Panc1 (cell line): ENCODE measurements at regions not wholly inside any gene's neighbourhood (a gene's known extent, or its start where the extent isn't known, plus 50 kb on each side); places are given as distances from the start of the nearest gene placed in this dataset.

ENCODE experiments used
- ATAC-seq: fragments of 200-7000 bp; cut with Tn5 transposase; 2 replicates; pipeline ENCODE4 v1.9.1; 2020; ENCODE audit warnings: mild to moderate bottlenecking, moderate library complexity
- BruUV-seq: library from RNA; stranded (reverse); fragments of 400-500 nt; replicated peaks from 2 replicates; lab custom pipeline; 2021; lab: Mats Ljungman, UMichigan
- CTCF ChIA-PET: fragments of 300-600 bp; sonication (Branson Sonifier 250); formaldehyde crosslinking; loops from one replicate; lab custom pipeline; 2022; ENCODE audit warnings: antibody characterized with exemption; lab: Charles Lee
- POLR2A ChIA-PET: fragments of 300-600 bp; sonication (Branson Sonifier 250); formaldehyde crosslinking; loops from one replicate; lab custom pipeline; 2022; ENCODE audit warnings: antibody characterized with exemption; lab: Charles Lee
- DNase-seq: peaks from one replicate; pipeline ENCODE4 v3.0.0-alpha.2; 2010; ENCODE audit warnings: low read depth, low spot score
- H3K27ac ChIP-seq: 2 replicates; pipeline ENCODE4 v1.5.1; 2011; ENCODE audit warnings: mild to moderate bottlenecking, low read length, inconsistent platforms
- H3K27me3 ChIP-seq: fragments of 200-500 bp; sonication (Bioruptor generic); 2 replicates; pipeline ENCODE4 v1.6.0; 2014; ENCODE audit warnings: low read length, inconsistent platforms; ENCODE audit not compliant: control insufficient read depth, insufficient read depth
- H3K36me3 ChIP-seq: fragments of 200-500 bp; sonication (Bioruptor generic); 2 replicates; pipeline ENCODE4 v1.5.1; 2014; ENCODE audit warnings: inconsistent platforms, mild to moderate bottlenecking, low read length, moderate library complexity; ENCODE audit not compliant: control insufficient read depth, insufficient read depth
- H3K4me1 ChIP-seq: 2 replicates; pipeline ENCODE4 v1.5.1; 2011; ENCODE audit warnings: inconsistent platforms, mild to moderate bottlenecking, low read length, moderate library complexity; ENCODE audit not compliant: control insufficient read depth, insufficient read depth
- H3K4me3 ChIP-seq, 2 experiments: 2 replicates each; pipeline ENCODE4 v1.5.1; 2011 to 2012; ENCODE audit warnings: low read depth in 2 of 2, low read length in 2 of 2, mild to moderate bottlenecking in 2 of 2, inconsistent platforms in 1 of 2, moderate library complexity in 1 of 2
- H3K9me3 ChIP-seq: fragments of 200-500 bp; sonication (Bioruptor generic); 2 replicates; pipeline ENCODE4 v1.5.1; 2014; ENCODE audit warnings: low read depth, mild to moderate bottlenecking, inconsistent platforms, low read length, moderate library complexity; ENCODE audit not compliant: control insufficient read depth, insufficient read depth
- POLR2AphosphoS5 ChIP-seq: IDR thresholded peaks from 2 replicates; pipeline ENCODE4 v1.6.1; 2012; ENCODE audit warnings: mild to moderate bottlenecking, low read depth, low read length, moderate library complexity
- REST ChIP-seq, 2 experiments: IDR thresholded peaks; 2 replicates each; pipeline ENCODE4 v1.6.1; 2011 to 2012; ENCODE audit warnings: low read depth in 2 of 2, control low read depth in 1 of 2, low read length in 1 of 2, mild to moderate bottlenecking in 1 of 2, moderate library complexity in 1 of 2; ENCODE audit not compliant: insufficient read depth in 1 of 2
- SIN3A ChIP-seq: IDR thresholded peaks from 2 replicates; pipeline ENCODE4 v1.6.1; 2012; ENCODE audit warnings: low read depth, mild to moderate bottlenecking, low read length, moderate library complexity, borderline replicate concordance; ENCODE audit not compliant: insufficient read depth
- TCF7L2 ChIP-seq: IDR thresholded peaks from 2 replicates; pipeline ENCODE4 v1.6.1; 2011; ENCODE audit warnings: mild to moderate bottlenecking, low read depth, low read length, inconsistent platforms
- in situ Hi-C: cut with HindIII; loops from 2 replicates; pipeline ENCODE4 v1.10.0; 2016; ENCODE audit warnings: low sequenced_read_pairs, low pct_unique_long_range_greater_than_20kb
- intact Hi-C: fragments of 100-400 bp; cut with micrococcal nuclease; formaldehyde crosslinking; loops from one replicate; pipeline ENCODE4 v1.10.0; 2022; ENCODE audit not compliant: unreplicated experiment
- TF ChIP-seq, protein P1 (sequence below): fragments of 450-650 bp; IDR thresholded peaks from 2 replicates; pipeline ENCODE4 v1.5.1; 2017; ENCODE audit warnings: mild to moderate bottlenecking

GRCh38 chr1:82215056-82215852 is 414.5 kb downstream of the ADGRL2 start:
- POLR2A ChIA-PET = no interaction called here
- no peaks in the 10 kb centered on the region for H3K4me1 ChIP-seq
- ATAC-seq = no peak
- no peaks in the 10 kb centered on the region for H3K36me3 ChIP-seq
- CTCF ChIA-PET = no interaction called here
- H3K4me3 ChIP-seq = no peak overlapping the region
- no TSS peak for BruUV-seq
- intact Hi-C loops = no loop called here
- TF ChIP-seq POLR2AphosphoS5 (no peak), SIN3A (no peak)
- no peak overlapping the region for H3K27ac ChIP-seq
- no peak for DNase-seq
- H3K27me3 ChIP-seq = no peaks in the 10 kb centered on the region
- in situ Hi-C loops = no loop called here
- H3K9me3 ChIP-seq = no peaks in the 10 kb centered on the region

DNA sequence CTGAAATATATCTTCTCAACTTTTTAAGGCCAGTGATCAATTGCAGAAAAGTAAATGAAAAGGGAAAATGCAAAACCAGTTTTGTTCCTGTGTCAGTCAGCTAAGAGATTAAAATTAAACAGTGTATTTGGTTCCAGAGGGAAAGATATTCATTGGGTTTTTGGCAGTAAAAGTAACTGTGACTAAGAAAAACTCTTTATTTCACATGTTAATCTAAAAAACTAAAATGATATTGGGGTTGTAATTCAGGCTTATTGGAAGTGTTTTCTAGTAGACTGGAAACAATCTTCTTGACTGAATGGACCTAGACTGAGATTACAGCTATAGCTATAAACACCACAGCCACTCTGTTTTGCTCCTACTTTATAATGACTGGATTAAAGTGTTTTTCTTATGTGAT is 413.9 kb downstream of the ADGRL2 start:
- no TSS peak for BruUV-seq
- TF ChIP-seq SIN3A (no peak), POLR2AphosphoS5 (no peak), REST (IDR thresholded peaks at IDR 0.05; ENCODE audit: insufficient read depth in 1 of 2, low read depth in 2 of 2, low read length in 1 of 2) (no peak), TCF7L2 (no peak)
- TF ChIP-seq, protein P1, sequence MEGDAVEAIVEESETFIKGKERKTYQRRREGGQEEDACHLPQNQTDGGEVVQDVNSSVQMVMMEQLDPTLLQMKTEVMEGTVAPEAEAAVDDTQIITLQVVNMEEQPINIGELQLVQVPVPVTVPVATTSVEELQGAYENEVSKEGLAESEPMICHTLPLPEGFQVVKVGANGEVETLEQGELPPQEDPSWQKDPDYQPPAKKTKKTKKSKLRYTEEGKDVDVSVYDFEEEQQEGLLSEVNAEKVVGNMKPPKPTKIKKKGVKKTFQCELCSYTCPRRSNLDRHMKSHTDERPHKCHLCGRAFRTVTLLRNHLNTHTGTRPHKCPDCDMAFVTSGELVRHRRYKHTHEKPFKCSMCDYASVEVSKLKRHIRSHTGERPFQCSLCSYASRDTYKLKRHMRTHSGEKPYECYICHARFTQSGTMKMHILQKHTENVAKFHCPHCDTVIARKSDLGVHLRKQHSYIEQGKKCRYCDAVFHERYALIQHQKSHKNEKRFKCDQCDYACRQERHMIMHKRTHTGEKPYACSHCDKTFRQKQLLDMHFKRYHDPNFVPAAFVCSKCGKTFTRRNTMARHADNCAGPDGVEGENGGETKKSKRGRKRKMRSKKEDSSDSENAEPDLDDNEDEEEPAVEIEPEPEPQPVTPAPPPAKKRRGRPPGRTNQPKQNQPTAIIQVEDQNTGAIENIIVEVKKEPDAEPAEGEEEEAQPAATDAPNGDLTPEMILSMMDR = no peak
- no peak overlapping the region for H3K27ac ChIP-seq
- H3K36me3 ChIP-seq = no peaks in the 10 kb centered on the region
- intact Hi-C loops = no loop called here
- H3K4me3 ChIP-seq = no peak overlapping the region
- ATAC-seq (no peak), DNase-seq (no peak)
- no peaks in the 10 kb centered on the region for H3K4me1 ChIP-seq
- in situ Hi-C loops = no loop called here
- POLR2A ChIA-PET = no interaction called here
- no peaks in the 10 kb centered on the region for H3K27me3 ChIP-seq
- no peaks in the 10 kb centered on the region for H3K9me3 ChIP-seq
- CTCF ChIA-PET = no interaction called here

GRCh38 chr1:82197606-82198005 is 396.9 kb downstream of the ADGRL2 start:
- Histone ChIP-seq H3K9me3 (no peaks in the 10 kb centered on the region), H3K27me3 (no peaks in the 10 kb centered on the region), H3K4me3 (no peak overlapping the region), H3K4me1 (no peaks in the 10 kb centered on the region), H3K27ac (no peak overlapping the region), H3K36me3 (no peaks in the 10 kb centered on the region)
- DNase-seq = no peak
- ChIA-PET POLR2A (no interaction called here), CTCF (no interaction called here)
- intact Hi-C loops = no loop called here
- TF ChIP-seq, protein P1 = no peak
- TF ChIP-seq TCF7L2 (no peak), SIN3A (no peak), POLR2AphosphoS5 (no peak), REST (IDR thresholded peaks at IDR 0.05; ENCODE audit: insufficient read depth in 1 of 2, low read depth in 2 of 2, low read length in 1 of 2) (no peak)
- in situ Hi-C loops = no loop called here
- no peak for ATAC-seq
- BruUV-seq = no TSS peak
